NCI-H128 (cell line): ENCODE measurements at regions not wholly inside any gene's neighbourhood (a gene's known extent, or its start where the extent isn't known, plus 50 kb on each side); places are given as distances from the start of the nearest gene placed in this dataset.

Source experiments
- DNase-seq: peaks from one replicate; lab custom pipeline; 2025; ENCODE audit not compliant: unreplicated experiment; lab: John Stamatoyannopoulos, UW

DNA sequence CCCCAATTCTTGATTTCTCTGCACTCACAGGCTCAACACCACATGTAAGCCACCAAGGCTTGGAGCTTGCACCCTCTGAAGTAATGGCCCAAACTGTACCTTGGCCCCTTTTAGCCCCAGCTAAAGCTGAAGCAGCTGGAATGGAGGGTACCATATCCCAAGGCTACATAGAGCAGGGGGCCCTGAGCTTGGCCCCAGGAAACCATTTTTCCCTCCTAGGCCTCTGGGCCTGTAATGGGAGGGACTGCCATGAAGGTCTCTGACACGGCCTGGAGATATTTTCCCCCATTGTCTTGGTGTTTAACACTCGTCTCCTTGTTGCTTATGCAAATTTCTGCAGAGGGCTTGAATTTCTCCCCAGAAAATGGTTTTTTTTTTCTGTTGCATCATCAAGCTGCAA is 69.7 kb downstream of the SKA1 start:
- no peak for DNase-seq

- no peak for DNase-seq
Observed at GRCh38 chr18:50446629-50447028, 71.8 kb downstream of the SKA1 start.

DNA sequence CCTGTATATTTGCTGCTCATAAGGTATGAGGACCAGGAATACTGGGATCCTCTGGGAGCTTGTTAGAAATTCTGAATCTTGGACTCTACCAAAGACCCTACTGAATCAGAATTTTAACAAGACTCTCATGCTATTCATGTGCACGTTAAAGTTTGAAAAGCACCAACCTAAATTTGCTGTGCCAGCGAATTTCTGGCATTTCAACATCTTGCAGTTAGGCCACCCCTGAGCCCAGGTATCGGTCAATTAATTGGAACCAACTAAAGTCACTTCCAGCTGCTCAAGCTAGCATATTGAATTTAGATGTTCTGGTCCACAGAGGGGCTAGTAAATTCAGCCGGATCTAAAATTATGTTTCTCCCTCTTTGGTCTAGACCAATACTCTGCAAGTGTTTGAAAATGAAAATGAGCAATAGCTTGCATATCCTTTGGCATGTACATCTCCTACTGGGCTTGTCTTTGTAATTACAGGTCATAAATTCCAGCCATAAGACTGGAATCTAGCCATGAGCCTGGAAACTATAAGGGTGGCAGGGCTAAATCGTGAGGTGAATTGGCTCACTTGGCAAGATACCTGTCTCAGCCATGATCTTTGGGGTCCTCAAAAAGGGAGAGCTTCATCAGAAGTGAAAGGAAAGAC is 72.4 kb downstream of the SKA1 start:
- no peak for DNase-seq

- DNase-seq = no peak
Observed at GRCh38 chr18:50447952-50448351, 73.1 kb downstream of the SKA1 start.

DNA sequence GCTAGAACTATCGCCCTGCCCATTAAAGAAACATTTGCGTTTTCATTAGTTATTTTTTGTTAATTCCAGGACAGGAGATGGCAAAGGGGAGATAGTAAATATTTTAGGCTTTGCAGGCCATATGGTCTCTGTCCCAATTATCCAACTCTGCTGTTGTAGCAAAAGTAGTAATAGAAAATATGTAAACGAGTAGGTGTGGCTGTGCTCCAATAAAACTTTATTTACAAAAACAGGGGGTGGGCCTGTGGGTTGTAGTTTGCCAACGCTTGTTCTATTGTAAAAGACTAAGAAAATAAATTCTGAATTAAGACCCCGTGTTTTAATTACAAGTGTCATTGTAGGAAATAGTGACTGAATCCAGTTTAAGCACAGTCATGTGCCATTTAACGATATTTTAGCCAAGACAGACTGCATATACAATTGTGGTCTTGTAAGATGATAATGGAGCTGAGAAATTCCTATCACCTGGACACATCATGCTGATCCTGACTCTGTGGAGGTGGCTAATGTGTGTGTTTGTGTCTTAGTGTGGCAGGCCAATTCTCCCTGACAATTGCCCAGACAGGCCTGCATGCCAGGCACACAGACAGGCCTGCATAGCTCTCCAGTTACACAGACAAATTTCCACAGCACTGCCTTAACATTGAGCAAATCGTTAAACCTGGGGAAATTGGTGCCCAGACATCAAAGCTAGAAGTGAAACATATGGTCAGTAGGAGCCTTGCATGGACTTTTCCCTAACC is 76.4 kb downstream of the SKA1 start:
- no peak for DNase-seq

DNA sequence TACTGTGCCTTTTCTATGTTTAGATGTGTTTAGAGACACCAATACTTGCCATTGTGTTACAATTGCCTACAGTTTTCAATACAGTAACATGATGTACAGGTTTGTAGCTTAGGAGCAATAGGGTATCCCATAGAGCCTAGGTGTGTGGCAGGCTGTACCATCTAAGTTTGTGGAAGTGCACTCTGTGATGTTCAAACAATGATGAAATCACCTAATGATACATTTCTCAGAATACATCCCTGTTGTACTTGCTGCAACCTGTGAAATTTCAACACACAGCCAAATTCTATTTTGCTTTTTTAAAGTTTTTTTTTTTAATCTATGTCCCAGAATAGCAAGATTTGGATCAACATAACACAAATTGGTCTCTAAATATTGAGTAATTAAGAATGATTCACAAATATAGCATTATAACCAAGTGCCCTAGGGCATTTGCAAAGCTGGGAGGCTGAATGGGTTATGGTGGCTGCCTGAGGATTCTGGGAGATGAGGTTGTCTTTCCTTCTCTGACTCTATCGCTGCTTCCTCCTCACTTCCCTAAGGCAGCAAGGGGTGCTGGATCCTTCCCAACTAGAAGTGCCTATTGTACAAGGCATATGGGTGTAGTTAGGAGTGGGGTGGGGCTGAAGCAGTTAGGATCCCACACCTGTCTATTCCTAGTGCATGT is 78.3 kb downstream of the SKA1 start:
- DNase-seq = no peak

DNA sequence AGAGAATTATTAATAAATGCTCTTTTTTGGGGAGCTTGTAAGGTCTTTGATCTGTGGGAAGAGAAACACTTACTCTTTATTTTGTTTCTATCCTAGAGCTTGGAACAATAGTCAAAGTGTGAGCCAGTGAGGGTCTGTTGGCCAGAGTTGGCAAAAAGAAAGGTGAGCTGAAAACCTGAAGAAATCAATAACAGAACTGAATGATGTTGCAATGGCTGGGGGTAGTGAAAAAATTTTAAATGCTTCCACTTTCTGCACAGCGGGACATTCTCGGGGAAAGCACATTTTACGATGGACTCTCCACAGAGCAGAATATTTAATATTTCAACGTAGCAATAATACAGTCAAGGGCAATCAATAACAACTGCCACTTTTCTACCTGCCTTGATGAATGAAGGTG is 78.9 kb downstream of the SKA1 start:
- no peak for DNase-seq

GRCh38 chr18:50454387-50454988 is 79.6 kb downstream of the SKA1 start:
- no peak for DNase-seq

GRCh38 chr18:50456285-50456684 is 81.4 kb downstream of the SKA1 start:
- no peak for DNase-seq

- no peak for DNase-seq
Observed at GRCh38 chr18:50457639-50458038, 82.8 kb downstream of the SKA1 start.

DNA sequence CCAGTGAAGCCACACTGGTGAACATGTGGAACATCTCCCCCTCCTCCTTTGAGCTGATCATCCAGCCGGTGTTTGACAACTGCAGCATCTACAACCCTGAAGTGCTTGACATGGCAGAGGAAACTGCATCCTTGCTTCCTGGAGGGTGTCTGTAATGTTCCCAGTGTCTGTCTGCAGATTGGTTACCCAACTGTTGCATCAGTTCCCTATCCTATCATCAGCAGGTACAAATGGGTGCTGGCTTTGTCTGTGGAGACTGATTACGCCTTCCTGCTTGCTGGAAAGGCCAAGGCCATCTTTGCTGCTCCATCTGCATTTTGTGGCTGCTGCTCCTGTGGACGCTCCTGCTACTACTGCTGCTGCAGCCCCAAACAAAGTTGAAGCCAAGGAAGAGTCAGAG is 83.5 kb downstream of the SKA1 start:
- no peak for DNase-seq

DNA sequence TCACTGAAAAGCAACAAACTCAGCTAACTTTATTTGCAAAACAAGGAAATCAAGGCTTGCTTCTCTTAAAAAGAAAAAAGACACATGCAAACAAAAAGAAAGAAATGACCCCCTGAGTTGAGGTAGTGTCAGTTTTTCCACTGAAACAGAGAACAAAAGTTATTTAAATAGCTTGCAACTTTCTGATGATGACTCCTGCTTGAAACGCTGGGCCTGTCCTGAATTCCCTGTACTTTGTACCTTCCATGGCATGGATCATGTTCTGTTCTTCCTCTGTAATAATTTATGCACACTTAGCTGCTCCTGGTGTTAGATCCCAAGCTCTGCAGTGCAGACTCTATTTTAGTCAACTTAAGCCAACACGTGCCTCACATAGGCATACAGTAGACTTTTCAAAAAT is 84.0 kb downstream of the SKA1 start:
- DNase-seq = no peak

DNA sequence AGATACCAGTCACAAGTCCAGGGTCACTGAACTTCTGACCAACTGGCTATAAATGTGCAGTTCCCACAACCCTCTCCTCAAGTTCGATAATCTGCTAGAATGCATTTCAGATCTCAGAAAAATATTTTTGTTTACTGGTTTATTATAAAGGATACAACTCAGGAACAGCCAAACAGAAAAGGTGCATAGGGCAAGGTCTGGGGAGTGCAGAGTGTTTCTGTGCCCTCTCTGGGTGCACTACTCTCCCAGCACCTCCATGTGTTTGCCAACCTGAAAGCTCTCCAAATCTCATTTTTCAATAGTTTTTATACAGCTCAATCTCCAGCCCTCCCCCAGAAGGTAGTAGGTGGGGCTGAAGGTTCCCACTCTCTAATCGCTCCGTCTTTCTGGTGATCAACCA is 85.2 kb downstream of the SKA1 start:
- no peak for DNase-seq

- DNase-seq = no peak
Observed at GRCh38 chr18:50460716-50461115, 85.9 kb downstream of the SKA1 start.

DNA sequence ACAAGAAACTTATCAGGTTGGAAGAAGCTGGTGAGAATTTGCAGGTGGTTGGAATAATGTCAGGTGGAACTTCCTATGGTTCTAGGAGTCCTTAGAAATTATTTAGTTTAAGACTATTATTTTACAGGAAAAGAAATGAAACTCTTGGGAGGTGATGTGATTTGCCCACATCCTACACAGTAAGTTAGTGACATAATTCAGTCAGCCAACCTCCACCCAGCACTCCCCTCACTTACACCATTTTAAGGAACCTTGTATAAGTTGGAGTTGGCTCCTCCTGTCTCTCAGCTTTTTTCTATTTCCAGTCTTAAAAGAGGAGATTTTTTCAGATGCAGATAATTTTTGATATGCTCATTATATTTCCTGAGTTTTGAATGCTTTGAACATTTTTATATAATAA is 86.4 kb downstream of the SKA1 start:
- no peak for DNase-seq

DNA sequence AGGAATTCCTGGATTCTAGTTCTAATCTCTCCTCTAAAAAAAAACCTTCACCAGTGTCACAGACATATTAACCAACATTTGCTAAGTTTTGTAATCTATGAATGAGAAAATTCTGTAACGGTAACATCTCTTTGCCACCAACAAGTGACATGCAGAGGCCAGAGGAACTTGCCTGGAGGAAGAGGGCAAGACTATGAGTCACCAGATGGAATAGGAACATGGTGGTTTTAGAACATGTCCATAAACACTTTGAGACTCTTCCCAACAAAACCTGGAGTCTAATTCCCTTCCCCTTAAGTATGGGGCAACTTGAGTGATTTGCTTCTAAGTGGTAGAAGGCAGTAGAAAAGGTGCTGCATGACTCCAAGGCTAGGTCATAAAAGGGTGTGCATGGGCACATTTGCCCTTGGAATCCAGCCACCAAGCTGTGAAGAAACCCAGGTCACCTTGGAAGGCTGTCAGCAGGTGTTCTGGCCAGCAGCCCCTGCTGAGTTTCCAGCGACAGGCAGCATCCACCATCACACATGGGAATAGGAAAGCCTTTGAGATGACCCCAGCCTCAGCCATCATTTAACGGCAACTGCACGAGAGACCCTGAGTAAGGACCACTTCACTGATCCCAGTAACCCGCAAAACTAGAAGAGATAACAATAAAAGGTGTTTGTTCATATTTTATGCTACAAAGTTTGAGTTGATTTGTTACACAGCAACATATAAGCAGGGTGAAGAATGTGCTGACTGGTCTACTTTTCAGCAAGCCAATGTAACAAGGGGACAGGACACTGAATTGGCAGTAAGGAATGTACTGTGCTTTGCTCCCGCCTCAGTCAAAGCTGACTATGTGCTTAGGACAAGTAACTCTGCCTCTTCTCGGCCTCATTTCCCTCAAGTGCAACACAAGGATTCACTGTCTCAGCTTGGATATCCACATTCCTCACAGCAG is 90.6 kb downstream of the SKA1 start:
- DNase-seq = no peak

DNA sequence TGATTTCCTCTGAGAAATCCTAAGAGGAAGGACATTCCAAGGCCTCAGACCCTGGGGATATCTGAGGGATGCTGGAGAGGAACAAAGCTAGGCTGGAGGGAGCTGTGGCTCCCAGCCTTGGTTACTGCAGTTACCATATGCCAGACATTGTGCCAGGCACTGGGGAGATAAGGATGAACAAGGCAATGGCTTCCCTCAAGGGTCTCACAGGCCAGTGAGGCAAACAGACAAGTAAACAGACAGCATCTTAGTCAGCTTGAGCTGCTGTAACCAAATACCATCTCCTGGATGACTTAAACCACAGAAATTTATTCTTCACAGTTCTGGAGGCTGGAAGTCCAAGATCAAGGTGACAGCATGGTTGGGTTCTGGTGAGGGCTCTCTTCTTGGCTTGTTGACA is 91.8 kb downstream of the SKA1 start:
- DNase-seq = no peak

DNA sequence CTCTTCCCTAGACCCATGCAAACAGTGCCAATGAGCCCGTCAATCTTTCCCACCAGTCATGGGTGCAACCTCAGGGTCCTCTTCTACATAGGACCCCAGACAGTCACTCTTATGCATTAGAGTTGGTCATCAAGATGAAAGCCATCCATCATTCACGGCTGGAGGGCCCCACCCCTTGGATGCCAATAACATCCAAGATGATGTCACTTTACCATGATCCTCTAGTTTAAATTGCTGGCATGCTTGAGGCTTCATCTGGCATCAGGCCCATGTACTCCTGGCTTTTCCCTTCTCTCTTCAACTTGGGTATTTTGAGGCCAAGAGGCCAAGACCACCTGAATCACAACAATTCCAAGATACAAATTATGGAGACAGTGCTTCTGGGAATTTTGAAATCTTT is 91.1 kb upstream of the MAPK4 start:
- no peak for DNase-seq

GRCh38 chr18:50469380-50469781 is 90.5 kb upstream of the MAPK4 start:
- DNase-seq = no peak

GRCh38 chr18:50472941-50473340 is 86.9 kb upstream of the MAPK4 start:
- no peak for DNase-seq

GRCh38 chr18:50473881-50474280 is 86.0 kb upstream of the MAPK4 start:
- DNase-seq = no peak
